ENCODE measurements at regions not wholly inside any gene's neighbourhood (a gene's known extent, or its start where the extent isn't known, plus 50 kb on each side); places are given as distances from the start of the nearest gene placed in this dataset.

- TF ChIP-seq, protein P1, sequence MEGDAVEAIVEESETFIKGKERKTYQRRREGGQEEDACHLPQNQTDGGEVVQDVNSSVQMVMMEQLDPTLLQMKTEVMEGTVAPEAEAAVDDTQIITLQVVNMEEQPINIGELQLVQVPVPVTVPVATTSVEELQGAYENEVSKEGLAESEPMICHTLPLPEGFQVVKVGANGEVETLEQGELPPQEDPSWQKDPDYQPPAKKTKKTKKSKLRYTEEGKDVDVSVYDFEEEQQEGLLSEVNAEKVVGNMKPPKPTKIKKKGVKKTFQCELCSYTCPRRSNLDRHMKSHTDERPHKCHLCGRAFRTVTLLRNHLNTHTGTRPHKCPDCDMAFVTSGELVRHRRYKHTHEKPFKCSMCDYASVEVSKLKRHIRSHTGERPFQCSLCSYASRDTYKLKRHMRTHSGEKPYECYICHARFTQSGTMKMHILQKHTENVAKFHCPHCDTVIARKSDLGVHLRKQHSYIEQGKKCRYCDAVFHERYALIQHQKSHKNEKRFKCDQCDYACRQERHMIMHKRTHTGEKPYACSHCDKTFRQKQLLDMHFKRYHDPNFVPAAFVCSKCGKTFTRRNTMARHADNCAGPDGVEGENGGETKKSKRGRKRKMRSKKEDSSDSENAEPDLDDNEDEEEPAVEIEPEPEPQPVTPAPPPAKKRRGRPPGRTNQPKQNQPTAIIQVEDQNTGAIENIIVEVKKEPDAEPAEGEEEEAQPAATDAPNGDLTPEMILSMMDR (IDR thresholded peaks at IDR 0.05) = no peak
- no peak for TF ChIP-seq POLR2A (IDR thresholded peaks at IDR 0.05)
Measured at GRCh38 chr21:31786164-31786920, 54.4 kb upstream of the SCAF4 start.

Data from Peyer's patch (tissue), 4 donors.